ENCODE measurements at regions not wholly inside any gene's neighbourhood (a gene's known extent, or its start where the extent isn't known, plus 50 kb on each side); places are given as distances from the start of the nearest gene placed in this dataset.
"Not testable (repeated sequence)": the region's sequence is repeated elsewhere in the genome, so short reads cannot be mapped to it uniquely, and the experiment has no call there.

- H3K4me1 Mint-ChIP-seq; H3K9ac ChIP-seq (ENCODE audit: insufficient read depth, low read length, poor library complexity, severe bottlenecking); H3K27me3 Mint-ChIP-seq (ENCODE audit: low read depth in 3 of 3); H2AFZ ChIP-seq (ENCODE audit: insufficient read depth, low read depth, low read length, poor library complexity, severe bottlenecking); DNase-seq; H3K36me3 Mint-ChIP-seq; H3K79me2 ChIP-seq (ENCODE audit: insufficient read depth, low read length); intact Hi-C loops (cut with micrococcal nuclease); H3K27me3 ChIP-seq (ENCODE audit: control insufficient read depth in 2 of 2, insufficient read depth in 2 of 2, low read length in 2 of 2); H3K27ac ChIP-seq (ENCODE audit: low read depth in 1 of 2, low read length in 2 of 2); H3K36me3 ChIP-seq (replicated peaks in 1 of 2; ENCODE audit: control insufficient read depth in 1 of 2, insufficient read depth in 2 of 2, low read length in 2 of 2); H3K27ac Mint-ChIP-seq; H3K4me3 ChIP-seq (replicated peaks in 1 of 3; ENCODE audit: low read depth in 2 of 3, low read length in 3 of 3); H3K4me1 ChIP-seq (ENCODE audit: control insufficient read depth in 1 of 2, insufficient read depth in 2 of 2, low read length in 2 of 2); H3K4me2 ChIP-seq (replicated peaks; ENCODE audit: extremely low read depth, low read length, poor library complexity, severe bottlenecking); H3K4me3 Mint-ChIP-seq; H4K20me1 ChIP-seq (ENCODE audit: insufficient read depth, low read length): not testable (repeated sequence)
- peaks cover 44 to 85% of the 10 kb centered on the region in 2 donors for H3K9me3 ChIP-seq (replicated peaks in 1 of 2; ENCODE audit: control insufficient read depth in 1 of 2, insufficient read depth in 1 of 2, low read length in 2 of 2)
- H3K9me3 Mint-ChIP-seq: peaks cover 9 to 46% (median 33%) of the 10 kb centered on the region in 7 donors
- 51% methylated on average over 4 of the region's 7 CpGs for WGBS (ENCODE audit: insufficient coverage)
These were observed 735.3 kb upstream of the TPTE start for GRCh38 chr21:9786092-9786491.

- H4K20me1 ChIP-seq (ENCODE audit: insufficient read depth, low read length); H3K36me3 ChIP-seq (replicated peaks in 1 of 2; ENCODE audit: control insufficient read depth in 1 of 2, insufficient read depth in 2 of 2, low read length in 2 of 2); H3K79me2 ChIP-seq (ENCODE audit: insufficient read depth, low read length); H3K4me1 Mint-ChIP-seq; H3K4me3 ChIP-seq (replicated peaks in 1 of 3; ENCODE audit: low read depth in 2 of 3, low read length in 3 of 3); H3K27ac Mint-ChIP-seq; H2AFZ ChIP-seq (ENCODE audit: insufficient read depth, low read depth, low read length, poor library complexity, severe bottlenecking); H3K27me3 Mint-ChIP-seq (ENCODE audit: low read depth in 3 of 3); H3K36me3 Mint-ChIP-seq; H3K4me3 Mint-ChIP-seq; H3K27me3 ChIP-seq (ENCODE audit: control insufficient read depth in 2 of 2, insufficient read depth in 2 of 2, low read length in 2 of 2); H3K4me1 ChIP-seq (ENCODE audit: control insufficient read depth in 1 of 2, insufficient read depth in 2 of 2, low read length in 2 of 2); intact Hi-C loops (cut with micrococcal nuclease); H3K27ac ChIP-seq (ENCODE audit: low read depth in 1 of 2, low read length in 2 of 2); H3K4me2 ChIP-seq (replicated peaks; ENCODE audit: extremely low read depth, low read length, poor library complexity, severe bottlenecking); DNase-seq; H3K9ac ChIP-seq (ENCODE audit: insufficient read depth, low read length, poor library complexity, severe bottlenecking): not testable (repeated sequence)
- 60% methylated on average over 2 of the region's 5 CpGs for WGBS (ENCODE audit: insufficient coverage)
- H3K9me3 Mint-ChIP-seq: peaks cover 16 to 54% (median 42%) of the 10 kb centered on the region in 7 donors
- H3K9me3 ChIP-seq (replicated peaks in 1 of 2; ENCODE audit: control insufficient read depth in 1 of 2, insufficient read depth in 1 of 2, low read length in 2 of 2): peaks cover 52 to 90% of the 10 kb centered on the region in 2 donors
These were observed 733.1 kb upstream of the TPTE start for GRCh38 chr21:9788281-9788680.

- H2AFZ ChIP-seq (ENCODE audit: insufficient read depth, low read depth, low read length, poor library complexity, severe bottlenecking); H3K79me2 ChIP-seq (ENCODE audit: insufficient read depth, low read length); H3K4me1 Mint-ChIP-seq; H3K27me3 Mint-ChIP-seq (ENCODE audit: low read depth in 3 of 3); H3K4me1 ChIP-seq (ENCODE audit: control insufficient read depth in 1 of 2, insufficient read depth in 2 of 2, low read length in 2 of 2); intact Hi-C loops (cut with micrococcal nuclease); H3K27ac ChIP-seq (ENCODE audit: low read depth in 1 of 2, low read length in 2 of 2); H3K27ac Mint-ChIP-seq; H3K9ac ChIP-seq (ENCODE audit: insufficient read depth, low read length, poor library complexity, severe bottlenecking); DNase-seq; H3K36me3 Mint-ChIP-seq; H3K27me3 ChIP-seq (ENCODE audit: control insufficient read depth in 2 of 2, insufficient read depth in 2 of 2, low read length in 2 of 2); H3K4me3 Mint-ChIP-seq; H3K4me2 ChIP-seq (replicated peaks; ENCODE audit: extremely low read depth, low read length, poor library complexity, severe bottlenecking); H4K20me1 ChIP-seq (ENCODE audit: insufficient read depth, low read length); H3K4me3 ChIP-seq (replicated peaks in 1 of 3; ENCODE audit: low read depth in 2 of 3, low read length in 3 of 3); H3K36me3 ChIP-seq (replicated peaks in 1 of 2; ENCODE audit: control insufficient read depth in 1 of 2, insufficient read depth in 2 of 2, low read length in 2 of 2): not testable (repeated sequence)
- H3K9me3 ChIP-seq (replicated peaks in 1 of 2; ENCODE audit: control insufficient read depth in 1 of 2, insufficient read depth in 1 of 2, low read length in 2 of 2): peaks cover 46 to 83% of the 10 kb centered on the region in 2 donors
- WGBS (ENCODE audit: insufficient coverage): 83% methylated on average over 4 of the region's 6 CpGs
- H3K9me3 Mint-ChIP-seq: peaks cover 15 to 52% (median 38%) of the 10 kb centered on the region in 7 donors
These were observed 731.0 kb upstream of the TPTE start for GRCh38 chr21:9790354-9790753.

- not testable (repeated sequence) for H3K79me2 ChIP-seq (ENCODE audit: insufficient read depth, low read length)
These were observed 729.9 kb upstream of the TPTE start for GRCh38 chr21:9791453-9791852.

More at GRCh38 chr21:9791453-9791852, 729.9 kb upstream of the TPTE start:
- H3K27me3 Mint-ChIP-seq (ENCODE audit: low read depth in 3 of 3); H3K4me3 ChIP-seq (replicated peaks in 1 of 3; ENCODE audit: low read depth in 2 of 3, low read length in 3 of 3); H3K27ac ChIP-seq (ENCODE audit: low read depth in 1 of 2, low read length in 2 of 2); H3K4me1 ChIP-seq (ENCODE audit: control insufficient read depth in 1 of 2, insufficient read depth in 2 of 2, low read length in 2 of 2); H3K27ac Mint-ChIP-seq; H3K36me3 Mint-ChIP-seq; H4K20me1 ChIP-seq (ENCODE audit: insufficient read depth, low read length); intact Hi-C loops (cut with micrococcal nuclease); H2AFZ ChIP-seq (ENCODE audit: insufficient read depth, low read depth, low read length, poor library complexity, severe bottlenecking); H3K4me1 Mint-ChIP-seq; H3K4me3 Mint-ChIP-seq; H3K36me3 ChIP-seq (replicated peaks in 1 of 2; ENCODE audit: control insufficient read depth in 1 of 2, insufficient read depth in 2 of 2, low read length in 2 of 2); H3K27me3 ChIP-seq (ENCODE audit: control insufficient read depth in 2 of 2, insufficient read depth in 2 of 2, low read length in 2 of 2); H3K4me2 ChIP-seq (replicated peaks; ENCODE audit: extremely low read depth, low read length, poor library complexity, severe bottlenecking); H3K9ac ChIP-seq (ENCODE audit: insufficient read depth, low read length, poor library complexity, severe bottlenecking): not testable (repeated sequence)
- peak in 1 of 3 donors; percentile 20 for DNase-seq
- no CpG with 5 or more reads among the region's 2 CpGs for WGBS (ENCODE audit: insufficient coverage)
- H3K9me3 ChIP-seq (replicated peaks in 1 of 2; ENCODE audit: control insufficient read depth in 1 of 2, insufficient read depth in 1 of 2, low read length in 2 of 2): peaks cover 42 to 80% of the 10 kb centered on the region in 2 donors
- H3K9me3 Mint-ChIP-seq: peaks cover 17 to 45% (median 35%) of the 10 kb centered on the region in 7 donors

Measured in CD14-positive monocyte (primary cell).